Ectodermal cell (in vitro differentiated cells): ENCODE measurements at regions not wholly inside any gene's neighbourhood (a gene's known extent, or its start where the extent isn't known, plus 50 kb on each side); places are given as distances from the start of the nearest gene placed in this dataset.

Experiments used
- H3K27ac ChIP-seq: 2 replicates; pipeline ENCODE4 v1.7.0; 2013; ENCODE audit warnings: mild to moderate bottlenecking, low read depth, low read length; ENCODE audit not compliant: insufficient read depth, poor library complexity, severe bottlenecking
- H3K27me3 ChIP-seq: 2 replicates; pipeline ENCODE4 v1.7.0; 2013; ENCODE audit warnings: mild to moderate bottlenecking, low read length; ENCODE audit not compliant: insufficient read depth, control insufficient read depth, poor library complexity, severe bottlenecking
- H3K36me3 ChIP-seq: one replicate; pipeline ENCODE4 v1.7.0; 2013; ENCODE audit warnings: low read length; ENCODE audit not compliant: control insufficient read depth, insufficient read depth
- H3K4me1 ChIP-seq: one replicate; pipeline ENCODE4 v1.7.0; 2013; ENCODE audit warnings: low read length; ENCODE audit not compliant: control insufficient read depth, insufficient read depth
- H3K4me3 ChIP-seq: 2 replicates; pipeline ENCODE4 v1.7.0; 2013; ENCODE audit warnings: low read depth, low read length, control low read depth; ENCODE audit not compliant: insufficient read depth
- H3K9me3 ChIP-seq: 2 replicates; pipeline ENCODE4 v1.7.0; 2013; ENCODE audit warnings: mild to moderate bottlenecking, low read length, moderate library complexity; ENCODE audit not compliant: control insufficient read depth
- WGBS, 2 experiments: methylation state at CpG; one replicate each; pipeline ENCODE4 v1.1.7; 2013; ENCODE audit warnings: missing lambda C conversion rate in 2 of 2; 5-methylcytosine and 5-hydroxymethylcytosine counted together

GRCh38 chr13:32938314-32938713, 77.9 kb upstream of the KL start:
- 95 to 96% methylated on average over 2 of the region's 2 CpGs for WGBS, 2 experiments
- Histone ChIP-seq H3K36me3 (no peaks in the 10 kb centered on the region), H3K9me3 (no peaks in the 10 kb centered on the region), H3K27me3 (no peaks in the 10 kb centered on the region), H3K4me1 (no peaks in the 10 kb centered on the region), H3K27ac (no peak overlapping the region), H3K4me3 (no peak overlapping the region)

- Histone ChIP-seq H3K4me3 (no peak overlapping the region), H3K36me3 (no peaks in the 10 kb centered on the region), H3K4me1 (no peaks in the 10 kb centered on the region), H3K9me3 (no peaks in the 10 kb centered on the region), H3K27me3 (no peaks in the 10 kb centered on the region), H3K27ac (no peak overlapping the region)
- 89 to 92% methylated on average over 2 of the region's 2 CpGs for WGBS, 2 experiments
These were observed 77.3 kb upstream of the KL start for GRCh38 chr13:32938907-32939306.

GRCh38 chr13:32940601-32941000, 75.6 kb upstream of the KL start:
- Histone ChIP-seq H3K4me1 (no peaks in the 10 kb centered on the region), H3K9me3 (no peaks in the 10 kb centered on the region), H3K27ac (no peak overlapping the region), H3K36me3 (no peaks in the 10 kb centered on the region), H3K4me3 (no peak overlapping the region), H3K27me3 (no peaks in the 10 kb centered on the region)
- WGBS, 2 experiments: 81 to 82% methylated on average over 4 of the region's 4 CpGs

GRCh38 chr13:32941368-32941767, 74.9 kb upstream of the KL start:
- H3K4me3 ChIP-seq: no peak overlapping the region
- H3K4me1 ChIP-seq: no peaks in the 10 kb centered on the region
- H3K9me3 ChIP-seq: no peaks in the 10 kb centered on the region
- WGBS, 2 experiments: 86 to 95% methylated on average over 3 of the region's 3 CpGs
- no peaks in the 10 kb centered on the region for H3K27me3 ChIP-seq
- no peak overlapping the region for H3K27ac ChIP-seq
- H3K36me3 ChIP-seq: no peaks in the 10 kb centered on the region

- Histone ChIP-seq H3K9me3 (no peaks in the 10 kb centered on the region), H3K4me1 (no peaks in the 10 kb centered on the region), H3K4me3 (no peak overlapping the region), H3K36me3 (no peaks in the 10 kb centered on the region), H3K27me3 (no peaks in the 10 kb centered on the region), H3K27ac (no peak overlapping the region)
- WGBS, 2 experiments: 93 to 94% methylated on average over 5 of the region's 5 CpGs
These were observed 69.7 kb upstream of the KL start for GRCh38 chr13:32946558-32946957.

GRCh38 chr13:32947411-32948276, 68.6 kb upstream of the KL start:
- H3K27ac ChIP-seq: no peak overlapping the region
- no peaks in the 10 kb centered on the region for H3K9me3 ChIP-seq
- WGBS, 2 experiments: 90 to 93% methylated on average over 8 of the region's 8 CpGs
- no peaks in the 10 kb centered on the region for H3K4me1 ChIP-seq
- no peak overlapping the region for H3K4me3 ChIP-seq
- no peaks in the 10 kb centered on the region for H3K36me3 ChIP-seq
- peaks cover 6% of the 10 kb centered on the region for H3K27me3 ChIP-seq

GRCh38 chr13:32949820-32950219, 66.4 kb upstream of the KL start:
- Histone ChIP-seq H3K27ac (no peak overlapping the region), H3K9me3 (no peaks in the 10 kb centered on the region), H3K36me3 (no peaks in the 10 kb centered on the region), H3K27me3 (peaks cover 6% of the 10 kb centered on the region), H3K4me1 (no peaks in the 10 kb centered on the region), H3K4me3 (no peak overlapping the region)
- 85 to 87% methylated on average over 2 of the region's 2 CpGs for WGBS, 2 experiments

- peaks cover 18% of the 10 kb centered on the region for H3K27me3 ChIP-seq
- no peak overlapping the region for H3K4me3 ChIP-seq
- no peaks in the 10 kb centered on the region for H3K36me3 ChIP-seq
- 98 to 100% methylated on average over 1 of the region's 1 CpG for WGBS, 2 experiments
- H3K27ac ChIP-seq: no peak overlapping the region
- H3K9me3 ChIP-seq: no peaks in the 10 kb centered on the region
- H3K4me1 ChIP-seq: no peaks in the 10 kb centered on the region
These were observed 64.6 kb upstream of the KL start for GRCh38 chr13:32951580-32951979.

- H3K27me3 ChIP-seq: peaks cover 58% of the 10 kb centered on the region
- no peak overlapping the region for H3K4me3 ChIP-seq
- no peaks in the 10 kb centered on the region for H3K36me3 ChIP-seq
- no peak overlapping the region for H3K27ac ChIP-seq
- WGBS, 2 experiments: 89 to 97% methylated on average over 4 to 5 of the region's 5 CpGs
- no peaks in the 10 kb centered on the region for H3K9me3 ChIP-seq
- H3K4me1 ChIP-seq: no peaks in the 10 kb centered on the region
These were observed 60.2 kb upstream of the KL start for GRCh38 chr13:32955881-32956594.

- Histone ChIP-seq H3K36me3 (no peaks in the 10 kb centered on the region), H3K4me1 (no peaks in the 10 kb centered on the region), H3K4me3 (no peak overlapping the region), H3K27ac (no peak overlapping the region), H3K27me3 (peaks cover 63% of the 10 kb centered on the region), H3K9me3 (no peaks in the 10 kb centered on the region)
- 68 to 90% methylated on average over 1 of the region's 1 CpG for WGBS, 2 experiments
These were observed 59.7 kb upstream of the KL start for GRCh38 chr13:32956595-32956933.
